Endothelial cell of umbilical vein (primary cell): ENCODE measurements at regions not wholly inside any gene's neighbourhood (a gene's known extent, or its start where the extent isn't known, plus 50 kb on each side); places are given as distances from the start of the nearest gene placed in this dataset.

Experiments used
- BruUV-seq: library from RNA; stranded (reverse); fragments of 400-500 nt; replicated peaks from 2 replicates; lab custom pipeline; 2021; lab: Mats Ljungman, UMichigan
- CTCF ChIA-PET: fragments of 300-600, 350-600 bp; sonication (Branson Sonifier 250); formaldehyde crosslinking; loops from one replicate; lab custom pipeline; 2021; ENCODE audit warnings: antibody characterized with exemption, inconsistent platforms; lab: Charles Lee
- POLR2A ChIA-PET: fragments of 300-600, 350-600 bp; sonication (Branson Sonifier 250); formaldehyde crosslinking; loops from one replicate; lab custom pipeline; 2021; ENCODE audit warnings: antibody characterized with exemption, inconsistent platforms; lab: Charles Lee
- DNase-seq: peaks from one replicate; pipeline ENCODE4 v3.0.0-alpha.2; 2011; ENCODE audit warnings: low read depth, low spot score
- FAIRE-seq: peaks from 2 replicates; lab custom pipeline; 2011; peaks lifted over from hg19 to GRCh38; lab: Jason Lieb, UNC
- H2AFZ ChIP-seq: 2 replicates; pipeline ENCODE4 v1.6.0; 2012; ENCODE audit warnings: low read depth, low read length, control low read depth, inconsistent platforms
- H3K27ac ChIP-seq: 2 replicates; pipeline ENCODE4 v1.5.1; 2011; ENCODE audit warnings: low read depth, mild to moderate bottlenecking, control low read depth, low read length, moderate library complexity; ENCODE audit not compliant: insufficient read depth
- H3K27me3 ChIP-seq, 2 experiments: 2 replicates each; pipeline versions ENCODE4 v1.6.0 to v1.6.1; 2011; ENCODE audit warnings: low read length in 2 of 2, mixed read lengths in 1 of 2; ENCODE audit not compliant: control insufficient read depth in 2 of 2, insufficient read depth in 2 of 2
- H3K36me3 ChIP-seq, 2 experiments: 2 replicates in 1 of 2; 3 replicates in 1 of 2; pipeline ENCODE4 v1.5.1; 2011; ENCODE audit warnings: low read length in 2 of 2, mild to moderate bottlenecking in 1 of 2, moderate library complexity in 1 of 2; ENCODE audit not compliant: control insufficient read depth in 2 of 2, insufficient read depth in 2 of 2; ENCODE audit errors: extremely low read depth in 1 of 2
- H3K4me1 ChIP-seq: 3 replicates; pipeline ENCODE4 v1.5.1; 2011; ENCODE audit warnings: mild to moderate bottlenecking, low read length; ENCODE audit not compliant: control insufficient read depth, insufficient read depth; ENCODE audit errors: extremely low read depth
- H3K4me2 ChIP-seq: 2 replicates; pipeline ENCODE4 v1.6.1; 2011; ENCODE audit warnings: low read length, control low read depth, mixed read lengths; ENCODE audit not compliant: insufficient read depth
- H3K4me3 ChIP-seq, 3 experiments: fragments of 200-600 bp in 1 of 3; sonication (generic), shearing (Covaris generic) in 1 of 3; replicated peaks in 1 of 3; 2 replicates each; pipeline ENCODE4 v1.5.1; 2011 to 2016; ENCODE audit warnings: control low read depth in 3 of 3, low read length in 3 of 3, mild to moderate bottlenecking in 2 of 3, inconsistent platforms in 1 of 3, low read depth in 1 of 3, moderate library complexity in 1 of 3; ENCODE audit not compliant: insufficient read depth in 1 of 3
- H3K79me2 ChIP-seq: 2 replicates; pipeline ENCODE4 v1.6.0; 2012; ENCODE audit warnings: low read length, inconsistent platforms; ENCODE audit not compliant: control insufficient read depth, insufficient read depth
- H3K9ac ChIP-seq: replicated peaks from 2 replicates; pipeline ENCODE3; 2011; ENCODE audit warnings: low read length, control low read depth; ENCODE audit not compliant: insufficient read depth; ENCODE audit errors: extremely low read depth
- H3K9me1 ChIP-seq: replicated peaks from 3 replicates; pipeline ENCODE4 v1.6.0; 2011; ENCODE audit warnings: mild to moderate bottlenecking, low read length; ENCODE audit not compliant: control insufficient read depth, insufficient read depth; ENCODE audit errors: extremely low read depth
- H3K9me3 ChIP-seq: replicated peaks from 2 replicates; pipeline ENCODE4 v1.5.1; 2012; ENCODE audit warnings: low read length, inconsistent platforms; ENCODE audit not compliant: control insufficient read depth, insufficient read depth
- H4K20me1 ChIP-seq: replicated peaks from 2 replicates; pipeline ENCODE3; 2011; ENCODE audit warnings: mild to moderate bottlenecking, low read length; ENCODE audit not compliant: control insufficient read depth, insufficient read depth; ENCODE audit errors: extremely low read depth
- EZH2 ChIP-seq: IDR thresholded peaks from 2 replicates; pipeline ENCODE4 v1.6.1; 2012; ENCODE audit warnings: borderline replicate concordance, low read depth, mild to moderate bottlenecking, moderate library complexity, low read length, inconsistent platforms; ENCODE audit not compliant: severe bottlenecking
- FOS ChIP-seq: IDR thresholded peaks from 2 replicates; pipeline ENCODE4 v1.6.1; 2011; ENCODE audit warnings: mild to moderate bottlenecking, low read length, moderate library complexity, borderline replicate concordance; ENCODE audit not compliant: insufficient read depth
- GATA2 ChIP-seq: IDR thresholded peaks from 2 replicates; pipeline ENCODE4 v1.7.0; 2011; ENCODE audit warnings: low read depth, mild to moderate bottlenecking, moderate library complexity, mixed read lengths, low read length; ENCODE audit not compliant: insufficient read length, insufficient read depth
- JUN ChIP-seq: IDR thresholded peaks from 2 replicates; pipeline ENCODE4 v1.6.1; 2011; ENCODE audit warnings: borderline replicate concordance, low read depth; ENCODE audit not compliant: insufficient read length, insufficient read depth
- MYC ChIP-seq: IDR thresholded peaks from one replicate; pipeline ENCODE4 v1.6.1; 2011; ENCODE audit warnings: mild to moderate bottlenecking, low read depth, low read length
- POLR2A ChIP-seq: IDR thresholded peaks from 2 replicates; pipeline ENCODE4 v1.6.1; 2012; ENCODE audit warnings: low read depth, mild to moderate bottlenecking, control low read depth, low read length
- POLR2AphosphoS5 ChIP-seq: IDR thresholded peaks from 2 replicates; pipeline ENCODE4 v1.6.1; 2012; ENCODE audit warnings: low read depth, mild to moderate bottlenecking, control low read depth, low read length, moderate library complexity; ENCODE audit not compliant: insufficient read depth
- dilution Hi-C: fragments of 300-500 bp; cut with MboI; formaldehyde crosslinking; loops from one replicate; pipeline ENCODE4 v1.15.0; 2019; ENCODE audit warnings: low sequenced_read_pairs; ENCODE audit not compliant: extremely low pct_ligation_motif_present
- intact Hi-C: fragments of 100-400 bp; cut with micrococcal nuclease; formaldehyde crosslinking; loops from one replicate; pipeline ENCODE4 v1.10.0; 2022
- TF ChIP-seq, protein P1 (sequence below), 2 donors: IDR thresholded peaks; 1 replicate in 1 of 2; 2 replicates in 1 of 2; pipeline ENCODE4 v1.5.1; 2011; ENCODE audit warnings: low read length in 2 of 2, mild to moderate bottlenecking in 2 of 2, moderate library complexity in 2 of 2, control low read depth in 1 of 2, inconsistent platforms in 1 of 2, low read depth in 1 of 2; ENCODE audit not compliant: insufficient read depth in 1 of 2; ENCODE audit errors: extremely low read depth in 1 of 2
- TF ChIP-seq, protein P2 (sequence below): IDR thresholded peaks from 2 replicates; pipeline ENCODE4 v1.6.1; 2011; ENCODE audit not compliant: insufficient read depth, insufficient read length

DNA sequence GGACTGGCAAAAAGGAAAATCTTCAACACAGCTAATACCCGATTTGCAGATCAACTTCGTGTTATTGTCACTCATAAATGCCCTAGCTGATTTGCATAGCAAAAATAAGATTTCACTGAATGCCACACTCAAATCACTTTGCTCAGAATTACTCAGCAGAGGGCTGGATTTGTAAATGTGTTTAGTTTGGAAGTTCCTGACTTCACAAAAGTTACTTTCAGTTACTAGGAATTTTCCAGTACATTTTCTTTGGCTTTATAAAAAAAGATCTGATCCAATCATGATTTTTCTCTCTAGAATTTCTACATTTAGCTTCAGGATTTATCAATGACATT, 433.3 kb upstream of the ID2 start:
- Histone ChIP-seq H3K27me3 (no peaks in the 10 kb centered on the region), H3K4me3 (no peak overlapping the region), H3K9ac (no peak overlapping the region), H3K27ac (no peak overlapping the region), H4K20me1 (no peaks in the 10 kb centered on the region), H3K9me1 (no peaks in the 10 kb centered on the region), H2AFZ (no peak overlapping the region), H3K4me1 (no peaks in the 10 kb centered on the region), H3K9me3 (no peaks in the 10 kb centered on the region), H3K36me3 (no peaks in the 10 kb centered on the region), H3K4me2 (no peak overlapping the region), H3K79me2 (no peaks in the 10 kb centered on the region)
- intact Hi-C loops (no loop called here), dilution Hi-C loops (no loop called here)
- FAIRE-seq = no peak
- no TSS peak for BruUV-seq
- DNase-seq = no peak
- CTCF ChIA-PET = no interaction called here
- POLR2A ChIA-PET = no interaction called here
- TF ChIP-seq POLR2A = no peak
- no peak for TF ChIP-seq JUN
- TF ChIP-seq, protein P1, sequence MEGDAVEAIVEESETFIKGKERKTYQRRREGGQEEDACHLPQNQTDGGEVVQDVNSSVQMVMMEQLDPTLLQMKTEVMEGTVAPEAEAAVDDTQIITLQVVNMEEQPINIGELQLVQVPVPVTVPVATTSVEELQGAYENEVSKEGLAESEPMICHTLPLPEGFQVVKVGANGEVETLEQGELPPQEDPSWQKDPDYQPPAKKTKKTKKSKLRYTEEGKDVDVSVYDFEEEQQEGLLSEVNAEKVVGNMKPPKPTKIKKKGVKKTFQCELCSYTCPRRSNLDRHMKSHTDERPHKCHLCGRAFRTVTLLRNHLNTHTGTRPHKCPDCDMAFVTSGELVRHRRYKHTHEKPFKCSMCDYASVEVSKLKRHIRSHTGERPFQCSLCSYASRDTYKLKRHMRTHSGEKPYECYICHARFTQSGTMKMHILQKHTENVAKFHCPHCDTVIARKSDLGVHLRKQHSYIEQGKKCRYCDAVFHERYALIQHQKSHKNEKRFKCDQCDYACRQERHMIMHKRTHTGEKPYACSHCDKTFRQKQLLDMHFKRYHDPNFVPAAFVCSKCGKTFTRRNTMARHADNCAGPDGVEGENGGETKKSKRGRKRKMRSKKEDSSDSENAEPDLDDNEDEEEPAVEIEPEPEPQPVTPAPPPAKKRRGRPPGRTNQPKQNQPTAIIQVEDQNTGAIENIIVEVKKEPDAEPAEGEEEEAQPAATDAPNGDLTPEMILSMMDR (IDR thresholded peaks at IDR 0.05; ENCODE audit: extremely low read depth in 1 of 2, insufficient read depth in 1 of 2, low read depth in 1 of 2, low read length in 2 of 2) = no peak
- TF ChIP-seq FOS = no peak
- no peak for TF ChIP-seq EZH2
- no peak for TF ChIP-seq POLR2AphosphoS5
- TF ChIP-seq, protein P2, sequence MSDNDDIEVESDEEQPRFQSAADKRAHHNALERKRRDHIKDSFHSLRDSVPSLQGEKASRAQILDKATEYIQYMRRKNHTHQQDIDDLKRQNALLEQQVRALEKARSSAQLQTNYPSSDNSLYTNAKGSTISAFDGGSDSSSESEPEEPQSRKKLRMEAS = no peak
- TF ChIP-seq GATA2 = no peak
- TF ChIP-seq MYC = no peak
